GM23248 (cell line): ENCODE measurements at regions not wholly inside any gene's neighbourhood (a gene's known extent, or its start where the extent isn't known, plus 50 kb on each side); places are given as distances from the start of the nearest gene placed in this dataset.

Experiments used
- DNase-seq: peaks from one replicate; pipeline ENCODE4 v3.0.0-alpha.2; 2015
- H2AFZ ChIP-seq: fragments of 200-600 bp; sonication (generic); 2 replicates; pipeline ENCODE4 v1.6.1; 2016; ENCODE audit warnings: antibody characterized with exemption
- H3F3A ChIP-seq: fragments of 200-600 bp; sonication (generic); 2 replicates; pipeline ENCODE4 v1.6.1; 2016; ENCODE audit warnings: mild to moderate bottlenecking, antibody characterized with exemption, mixed run types; ENCODE audit not compliant: insufficient read depth
- H3K27ac ChIP-seq: fragments of 200-600 bp; sonication (generic); 2 replicates; pipeline ENCODE4 v1.5.1; 2016; ENCODE audit warnings: mild to moderate bottlenecking
- H3K27me3 ChIP-seq: fragments of 200-600 bp; sonication (generic); replicated peaks from 2 replicates; pipeline ENCODE4 v1.6.1; 2016; ENCODE audit warnings: mild to moderate bottlenecking; ENCODE audit not compliant: insufficient read depth
- H3K36me3 ChIP-seq: fragments of 200-600 bp; sonication (generic); 2 replicates; pipeline ENCODE4 v1.6.1; 2016; ENCODE audit warnings: low read depth, mild to moderate bottlenecking
- H3K4me1 ChIP-seq: fragments of 200-600 bp; sonication (generic); 2 replicates; pipeline ENCODE4 v1.6.1; 2016; ENCODE audit warnings: mild to moderate bottlenecking; ENCODE audit not compliant: insufficient read depth
- H3K4me2 ChIP-seq: fragments of 200-600 bp; sonication (generic); one replicate; pipeline ENCODE4 v1.6.1; 2016; ENCODE audit warnings: mild to moderate bottlenecking; ENCODE audit not compliant: unreplicated experiment
- H3K4me3 ChIP-seq: fragments of 200-600 bp; sonication (generic); 2 replicates; pipeline ENCODE4 v1.5.1; 2016; ENCODE audit warnings: mild to moderate bottlenecking
- H3K79me2 ChIP-seq: fragments of 200-600 bp; sonication (generic); 2 replicates; pipeline ENCODE4 v1.6.1; 2016; ENCODE audit warnings: mild to moderate bottlenecking; ENCODE audit not compliant: insufficient read depth
- H3K9ac ChIP-seq: fragments of 200-600 bp; sonication (generic); 2 replicates; pipeline ENCODE4 v1.6.1; 2016; ENCODE audit warnings: mild to moderate bottlenecking
- H3K9me2 ChIP-seq: fragments of 200-600 bp; sonication (generic); 2 replicates; pipeline ENCODE4 v1.6.1; 2016; ENCODE audit warnings: mixed run types, mild to moderate bottlenecking, moderate library complexity; ENCODE audit not compliant: insufficient read depth
- H3K9me3 ChIP-seq: fragments of 200-600 bp; sonication (generic); one replicate; pipeline ENCODE4 v1.6.1; 2017; ENCODE audit warnings: low read depth
- H4K20me1 ChIP-seq: fragments of 200-600 bp; sonication (generic); 2 replicates; pipeline ENCODE4 v1.6.0; 2016; ENCODE audit not compliant: insufficient read depth
- EZH2 ChIP-seq: fragments of 200-600 bp; sonication (generic); IDR thresholded peaks from 2 replicates; pipeline ENCODE4 v1.6.1; 2018; ENCODE audit warnings: antibody characterized with exemption, mild to moderate bottlenecking; ENCODE audit not compliant: insufficient read depth, poor library complexity, severe bottlenecking
- EZH2phosphoT487 ChIP-seq: fragments of 200-600 bp; sonication (generic); IDR thresholded peaks from 2 replicates; pipeline ENCODE4 v1.6.1; 2018; ENCODE audit warnings: antibody characterized with exemption, moderate library complexity, mild to moderate bottlenecking, low read depth; ENCODE audit not compliant: insufficient read depth
- WGBS, 2 experiments: methylation state at CpG; one replicate each; pipeline ENCODE4 v1.1.6; 2015 to 2017; ENCODE audit warnings: low lambda C conversion rate in 2 of 2, low coverage in 1 of 2; ENCODE audit errors: missing lambda C conversion rate in 2 of 2; 5-methylcytosine and 5-hydroxymethylcytosine counted together
- in situ Hi-C: fragments of 300-500 bp; cut with MboI; formaldehyde crosslinking; loops from 2 replicates; pipeline ENCODE4 v1.15.0; 2020

GRCh38 chr2:211068108-211068780 is 511.8 kb downstream of the CPS1 start:
- DNase-seq: no peak
- no peaks in the 10 kb centered on the region for H3K27me3 ChIP-seq
- H3K9me3 ChIP-seq: no peaks in the 10 kb centered on the region
- H3K27ac ChIP-seq: no peak overlapping the region
- H3K4me2 ChIP-seq: no peak overlapping the region
- 16 to 18% methylated on average over 6 of the region's 6 CpGs for WGBS, 2 experiments
- H3K79me2 ChIP-seq: no peaks in the 10 kb centered on the region
- H3K36me3 ChIP-seq: no peaks in the 10 kb centered on the region
- TF ChIP-seq EZH2 (no peak), EZH2phosphoT487 (no peak)
- no peaks in the 10 kb centered on the region for H3F3A ChIP-seq
- H3K4me1 ChIP-seq: no peaks in the 10 kb centered on the region
- no peaks in the 10 kb centered on the region for H3K9me2 ChIP-seq
- H4K20me1 ChIP-seq: no peaks in the 10 kb centered on the region
- H2AFZ ChIP-seq: no peak overlapping the region
- no peak overlapping the region for H3K9ac ChIP-seq
- no peak overlapping the region for H3K4me3 ChIP-seq
- in situ Hi-C loops: no loop called here

- H2AFZ ChIP-seq: no peak overlapping the region
- H3K36me3 ChIP-seq: no peaks in the 10 kb centered on the region
- no peak for DNase-seq
- 21 to 25% methylated on average over 3 of the region's 3 CpGs for WGBS, 2 experiments
- TF ChIP-seq EZH2phosphoT487 (no peak), EZH2 (no peak)
- H3K4me1 ChIP-seq: no peaks in the 10 kb centered on the region
- H3K4me2 ChIP-seq: no peak overlapping the region
- in situ Hi-C loops: no loop called here
- no peak overlapping the region for H3K27ac ChIP-seq
- H3F3A ChIP-seq: no peaks in the 10 kb centered on the region
- H3K4me3 ChIP-seq: no peak overlapping the region
- H4K20me1 ChIP-seq: no peaks in the 10 kb centered on the region
- H3K79me2 ChIP-seq: no peaks in the 10 kb centered on the region
- H3K27me3 ChIP-seq: no peaks in the 10 kb centered on the region
- H3K9me3 ChIP-seq: no peaks in the 10 kb centered on the region
- no peaks in the 10 kb centered on the region for H3K9me2 ChIP-seq
- no peak overlapping the region for H3K9ac ChIP-seq
Measured at GRCh38 chr2:211070547-211070946, 514.1 kb downstream of the CPS1 start.

- H3K4me2 ChIP-seq: no peak overlapping the region
- 0% methylated on average over 2 of the region's 2 CpGs for WGBS, 2 experiments
- H2AFZ ChIP-seq: no peak overlapping the region
- no peak overlapping the region for H3K9ac ChIP-seq
- no peaks in the 10 kb centered on the region for H3K9me3 ChIP-seq
- H3K79me2 ChIP-seq: no peaks in the 10 kb centered on the region
- no peak for DNase-seq
- H3K9me2 ChIP-seq: no peaks in the 10 kb centered on the region
- TF ChIP-seq EZH2 (no peak), EZH2phosphoT487 (no peak)
- H3K27me3 ChIP-seq: no peaks in the 10 kb centered on the region
- in situ Hi-C loops: no loop called here
- H3K36me3 ChIP-seq: no peaks in the 10 kb centered on the region
- no peaks in the 10 kb centered on the region for H4K20me1 ChIP-seq
- no peaks in the 10 kb centered on the region for H3K4me1 ChIP-seq
- H3K4me3 ChIP-seq: no peak overlapping the region
- H3F3A ChIP-seq: no peaks in the 10 kb centered on the region
- H3K27ac ChIP-seq: no peak overlapping the region
Measured at GRCh38 chr2:211077216-211077767, 520.9 kb downstream of the CPS1 start.

- Histone ChIP-seq H3K79me2 (no peaks in the 10 kb centered on the region), H3K4me2 (no peak overlapping the region), H3F3A (no peaks in the 10 kb centered on the region), H3K27ac (no peak overlapping the region), H3K9me2 (no peaks in the 10 kb centered on the region), H3K9me3 (no peaks in the 10 kb centered on the region), H3K9ac (no peak overlapping the region), H3K4me3 (no peak overlapping the region), H3K4me1 (no peaks in the 10 kb centered on the region), H4K20me1 (no peaks in the 10 kb centered on the region), H2AFZ (no peak overlapping the region), H3K36me3 (no peaks in the 10 kb centered on the region), H3K27me3 (no peaks in the 10 kb centered on the region)
- no peak for DNase-seq
- no peak for TF ChIP-seq EZH2phosphoT487
- TF ChIP-seq EZH2: no peak
- WGBS, 2 experiments: 9 to 15% methylated on average over 2 of the region's 2 CpGs
- in situ Hi-C loops: no loop called here
Measured at GRCh38 chr2:211084352-211084751, 528.0 kb downstream of the CPS1 start.
